Thymus (tissue), 11 donors: ENCODE measurements at regions not wholly inside any gene's neighbourhood (a gene's known extent, or its start where the extent isn't known, plus 50 kb on each side); places are given as distances from the start of the nearest gene placed in this dataset.

ENCODE experiments used
- DNase-seq, 9 donors: peaks; one replicate each; pipeline ENCODE4 v3.0.0-alpha.2; 2013; ENCODE audit warnings: low spot score in 9 of 9, low read depth in 6 of 9, missing footprints in 1 of 9
- H3K27ac ChIP-seq, 2 donors: one replicate each; pipeline ENCODE4 v1.5.1; 2013; ENCODE audit warnings: control low read depth in 1 of 2, low read depth in 1 of 2, low read length in 1 of 2, mild to moderate bottlenecking in 1 of 2, moderate library complexity in 1 of 2
- H3K27me3 ChIP-seq, 2 donors: one replicate each; pipeline ENCODE4 v1.5.1; 2013; ENCODE audit warnings: low read length in 1 of 2; ENCODE audit not compliant: control insufficient read depth in 2 of 2, insufficient read depth in 1 of 2
- H3K36me3 ChIP-seq, 2 donors: one replicate each; pipeline ENCODE4 v1.5.1; 2013; ENCODE audit warnings: low read length in 1 of 2, mild to moderate bottlenecking in 1 of 2, moderate library complexity in 1 of 2; ENCODE audit not compliant: control insufficient read depth in 2 of 2, insufficient read depth in 2 of 2
- H3K4me1 ChIP-seq, 2 donors: one replicate each; pipeline ENCODE4 v1.5.1; 2013; ENCODE audit warnings: low read length in 2 of 2; ENCODE audit not compliant: control insufficient read depth in 2 of 2, insufficient read depth in 2 of 2
- H3K4me3 ChIP-seq, 2 donors: one replicate each; pipeline ENCODE4 v1.5.1; 2013; ENCODE audit warnings: low read length in 2 of 2, control low read depth in 1 of 2, mild to moderate bottlenecking in 1 of 2
- H3K9me3 ChIP-seq, 2 donors: one replicate each; pipeline ENCODE4 v1.5.1; 2013; ENCODE audit warnings: low read length in 1 of 2, mild to moderate bottlenecking in 1 of 2; ENCODE audit not compliant: control insufficient read depth in 2 of 2, insufficient read depth in 1 of 2
- WGBS: extraction: QIAGEN DNeasy Blood & Tissue Kit; methylation state at CpG from one replicate; pipeline ENCODE4 v1.1.7; 2013; 5-methylcytosine and 5-hydroxymethylcytosine counted together
- donor health status: healthy.

DNA sequence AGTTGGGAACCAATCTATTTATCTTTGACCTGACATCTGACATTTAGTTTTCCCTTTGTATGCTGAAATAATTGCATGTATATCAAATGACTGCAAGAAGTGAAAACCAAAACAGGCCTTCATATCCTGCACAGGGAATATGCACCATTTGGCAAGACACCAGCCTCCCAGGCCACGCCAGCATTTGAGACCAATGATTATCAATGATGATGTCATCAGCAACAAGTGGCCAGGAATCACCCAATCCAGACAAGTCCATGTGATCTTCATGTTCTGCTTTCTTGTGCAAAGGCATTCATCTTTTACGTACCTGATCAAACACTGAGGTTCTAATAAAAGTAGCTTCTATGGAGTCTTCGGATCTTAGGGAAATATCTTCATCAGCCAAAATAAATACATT lies 107.4 kb upstream of the TENT5A start:
- Histone ChIP-seq H3K36me3 (no peaks in the 10 kb centered on the region), H3K4me1 (no peaks in the 10 kb centered on the region), H3K9me3 (no peaks in the 10 kb centered on the region), H3K27me3 (no peaks in the 10 kb centered on the region), H3K4me3 (no peak overlapping the region), H3K27ac (no peak overlapping the region)
- 93% methylated on average over 3 of the region's 3 CpGs for WGBS
- DNase-seq: no peak

GRCh38 chr6:81857812-81858211 lies 105.3 kb upstream of the TENT5A start:
- H3K27ac ChIP-seq: no peak overlapping the region
- no peaks in the 10 kb centered on the region for H3K4me1 ChIP-seq
- no peaks in the 10 kb centered on the region for H3K36me3 ChIP-seq
- no peaks in the 10 kb centered on the region for H3K27me3 ChIP-seq
- no peaks in the 10 kb centered on the region for H3K9me3 ChIP-seq
- no peak overlapping the region for H3K4me3 ChIP-seq
- no peak for DNase-seq

GRCh38 chr6:81856872-81857271 lies 104.4 kb upstream of the TENT5A start:
- no peak overlapping the region for H3K4me3 ChIP-seq
- no peaks in the 10 kb centered on the region for H3K4me1 ChIP-seq
- no peaks in the 10 kb centered on the region for H3K36me3 ChIP-seq
- WGBS: 91% methylated on average over 1 of the region's 1 CpG
- DNase-seq: no peak
- H3K27me3 ChIP-seq: no peaks in the 10 kb centered on the region
- no peak overlapping the region for H3K27ac ChIP-seq
- no peaks in the 10 kb centered on the region for H3K9me3 ChIP-seq

- Histone ChIP-seq H3K9me3 (no peaks in the 10 kb centered on the region), H3K27ac (no peak overlapping the region), H3K4me3 (no peak overlapping the region), H3K36me3 (no peaks in the 10 kb centered on the region), H3K27me3 (no peaks in the 10 kb centered on the region), H3K4me1 (no peaks in the 10 kb centered on the region)
- 96% methylated on average over 2 of the region's 2 CpGs for WGBS
- DNase-seq: no peak
These were observed 102.0 kb upstream of the TENT5A start for GRCh38 chr6:81854474-81854873.

DNA sequence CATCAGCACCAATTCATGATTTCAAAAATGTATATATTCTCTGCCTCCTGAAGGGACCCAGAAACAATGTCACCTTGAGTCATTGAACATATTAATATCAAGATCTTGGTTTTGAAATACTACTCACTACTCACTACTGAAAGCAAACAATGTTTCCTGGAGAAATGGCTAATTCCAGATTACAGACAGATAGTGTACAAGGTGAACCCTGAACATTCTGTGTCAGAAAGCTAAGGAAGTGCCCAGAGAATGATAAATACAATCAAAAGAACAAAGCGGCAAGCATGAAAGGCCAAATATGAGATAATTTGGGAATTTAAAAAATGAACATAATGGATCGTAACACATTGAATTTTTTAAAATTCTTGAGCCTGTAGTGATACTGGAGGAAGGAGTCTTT lies 101.5 kb upstream of the TENT5A start:
- DNase-seq: no peak
- no peaks in the 10 kb centered on the region for H3K9me3 ChIP-seq
- H3K27ac ChIP-seq: no peak overlapping the region
- H3K4me1 ChIP-seq: no peaks in the 10 kb centered on the region
- no peaks in the 10 kb centered on the region for H3K36me3 ChIP-seq
- no peaks in the 10 kb centered on the region for H3K27me3 ChIP-seq
- no peak overlapping the region for H3K4me3 ChIP-seq
- WGBS: 98% methylated on average over 2 of the region's 2 CpGs

DNA sequence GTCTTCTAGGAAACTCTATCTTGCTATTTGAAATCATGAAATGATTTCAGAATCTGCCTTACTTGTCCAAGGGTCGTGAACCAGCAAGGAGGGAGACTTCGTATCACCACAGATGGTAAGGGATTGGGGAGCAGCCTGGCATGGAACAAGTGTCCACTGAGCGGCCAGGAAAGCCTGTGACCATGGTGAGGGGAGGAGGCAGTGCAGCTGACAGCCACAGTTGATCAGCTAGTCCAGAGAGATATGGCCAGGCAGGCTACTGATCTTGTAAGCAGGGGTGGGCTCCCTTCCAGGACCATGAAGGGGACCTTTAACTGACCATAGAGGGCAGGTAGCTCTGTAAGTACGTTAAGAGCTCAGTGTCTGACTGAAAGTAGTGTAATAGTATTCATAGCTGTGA lies 96.8 kb upstream of the TENT5A start:
- Histone ChIP-seq H3K36me3 (no peaks in the 10 kb centered on the region), H3K9me3 (no peaks in the 10 kb centered on the region), H3K27ac (no peak overlapping the region), H3K4me1 (no peaks in the 10 kb centered on the region), H3K27me3 (no peaks in the 10 kb centered on the region), H3K4me3 (no peak overlapping the region)
- 80% methylated on average over 4 of the region's 4 CpGs for WGBS
- DNase-seq: no peak

DNA sequence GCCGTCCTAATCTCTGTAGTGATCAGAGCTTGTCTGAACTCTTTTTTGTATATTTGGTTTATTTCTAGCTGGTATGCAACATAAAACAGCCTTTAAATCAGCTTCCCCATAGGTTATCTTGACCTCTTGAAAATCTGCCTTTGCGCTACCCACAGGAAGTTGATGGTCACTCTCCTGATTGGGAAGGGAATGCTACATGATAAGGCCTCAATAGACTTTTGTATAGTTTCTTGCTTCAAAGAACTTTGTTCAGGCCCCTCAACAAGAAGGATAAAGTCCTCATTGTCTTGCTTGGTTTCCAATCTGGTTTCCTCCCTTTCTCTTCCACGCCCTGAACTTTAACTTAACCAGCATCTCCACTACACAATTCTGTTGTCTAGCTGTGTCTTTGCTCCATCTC lies 95.4 kb upstream of the TENT5A start:
- DNase-seq: no peak
- Histone ChIP-seq H3K9me3 (no peaks in the 10 kb centered on the region), H3K4me3 (no peak overlapping the region), H3K27ac (no peak overlapping the region), H3K36me3 (no peaks in the 10 kb centered on the region), H3K4me1 (no peaks in the 10 kb centered on the region), H3K27me3 (no peaks in the 10 kb centered on the region)
- WGBS: 92% methylated on average over 3 of the region's 3 CpGs

GRCh38 chr6:81844686-81845085 lies 92.2 kb upstream of the TENT5A start:
- DNase-seq: no peak
- H3K27ac ChIP-seq: no peak overlapping the region
- no peak overlapping the region for H3K4me3 ChIP-seq
- WGBS: 70% methylated on average over 2 of the region's 2 CpGs
- no peaks in the 10 kb centered on the region for H3K36me3 ChIP-seq
- no peaks in the 10 kb centered on the region for H3K9me3 ChIP-seq
- no peaks in the 10 kb centered on the region for H3K4me1 ChIP-seq
- no peaks in the 10 kb centered on the region for H3K27me3 ChIP-seq

DNA sequence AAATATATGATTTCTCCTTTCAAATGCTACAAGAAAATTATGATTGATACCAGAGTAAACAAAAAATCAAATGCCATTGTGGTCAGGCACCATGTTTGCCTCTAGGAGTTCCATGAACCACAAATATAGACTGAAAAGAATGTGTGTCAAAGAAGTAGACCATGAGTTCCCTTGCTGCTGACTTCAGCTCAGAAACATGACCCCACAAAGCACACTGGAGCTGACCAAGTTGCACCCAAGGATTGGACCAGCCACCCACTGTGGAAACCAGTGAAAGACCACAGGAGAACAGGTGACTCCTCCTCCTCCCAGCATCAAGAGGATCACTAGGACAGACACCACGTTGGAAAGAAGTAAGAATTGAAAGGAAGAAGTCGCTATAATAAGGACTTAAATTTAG lies 90.8 kb upstream of the TENT5A start:
- WGBS: 33% methylated on average over 2 of the region's 2 CpGs
- no peak overlapping the region for H3K27ac ChIP-seq
- no peaks in the 10 kb centered on the region for H3K9me3 ChIP-seq
- H3K4me1 ChIP-seq: no peaks in the 10 kb centered on the region
- no peaks in the 10 kb centered on the region for H3K27me3 ChIP-seq
- H3K36me3 ChIP-seq: no peaks in the 10 kb centered on the region
- DNase-seq: no peak
- no peak overlapping the region for H3K4me3 ChIP-seq

GRCh38 chr6:81842254-81842653 lies 89.8 kb upstream of the TENT5A start:
- Histone ChIP-seq H3K4me3 (no peak overlapping the region), H3K4me1 (no peaks in the 10 kb centered on the region)
- DNase-seq: no peak

More at GRCh38 chr6:81842254-81842653, 89.8 kb upstream of the TENT5A start:
- no peaks in the 10 kb centered on the region for H3K36me3 ChIP-seq
- H3K27ac ChIP-seq: no peak overlapping the region
- H3K9me3 ChIP-seq: no peaks in the 10 kb centered on the region
- H3K27me3 ChIP-seq: no peaks in the 10 kb centered on the region
